Panc1 (cell line): ENCODE measurements at regions not wholly inside any gene's neighbourhood (a gene's known extent, or its start where the extent isn't known, plus 50 kb on each side); places are given as distances from the start of the nearest gene placed in this dataset.
A peak's percentile ranks its signal among the peaks of the same experiment; 100 is the strongest.

ENCODE experiments used
- ATAC-seq: fragments of 200-7000 bp; cut with Tn5 transposase; 2 replicates; pipeline ENCODE4 v1.9.1; 2020; ENCODE audit warnings: mild to moderate bottlenecking, moderate library complexity
- BruUV-seq: library from RNA; stranded (reverse); fragments of 400-500 nt; replicated peaks from 2 replicates; lab custom pipeline; 2021; lab: Mats Ljungman, UMichigan
- CTCF ChIA-PET: fragments of 300-600 bp; sonication (Branson Sonifier 250); formaldehyde crosslinking; loops from one replicate; lab custom pipeline; 2022; ENCODE audit warnings: antibody characterized with exemption; lab: Charles Lee
- POLR2A ChIA-PET: fragments of 300-600 bp; sonication (Branson Sonifier 250); formaldehyde crosslinking; loops from one replicate; lab custom pipeline; 2022; ENCODE audit warnings: antibody characterized with exemption; lab: Charles Lee
- DNase-seq: peaks from one replicate; pipeline ENCODE4 v3.0.0-alpha.2; 2010; ENCODE audit warnings: low read depth, low spot score
- H3K27ac ChIP-seq: 2 replicates; pipeline ENCODE4 v1.5.1; 2011; ENCODE audit warnings: mild to moderate bottlenecking, low read length, inconsistent platforms
- H3K27me3 ChIP-seq: fragments of 200-500 bp; sonication (Bioruptor generic); 2 replicates; pipeline ENCODE4 v1.6.0; 2014; ENCODE audit warnings: low read length, inconsistent platforms; ENCODE audit not compliant: control insufficient read depth, insufficient read depth
- H3K36me3 ChIP-seq: fragments of 200-500 bp; sonication (Bioruptor generic); 2 replicates; pipeline ENCODE4 v1.5.1; 2014; ENCODE audit warnings: inconsistent platforms, mild to moderate bottlenecking, low read length, moderate library complexity; ENCODE audit not compliant: control insufficient read depth, insufficient read depth
- H3K4me1 ChIP-seq: 2 replicates; pipeline ENCODE4 v1.5.1; 2011; ENCODE audit warnings: inconsistent platforms, mild to moderate bottlenecking, low read length, moderate library complexity; ENCODE audit not compliant: control insufficient read depth, insufficient read depth
- H3K4me3 ChIP-seq, 2 experiments: 2 replicates each; pipeline ENCODE4 v1.5.1; 2011 to 2012; ENCODE audit warnings: low read depth in 2 of 2, low read length in 2 of 2, mild to moderate bottlenecking in 2 of 2, inconsistent platforms in 1 of 2, moderate library complexity in 1 of 2
- H3K9me3 ChIP-seq: fragments of 200-500 bp; sonication (Bioruptor generic); 2 replicates; pipeline ENCODE4 v1.5.1; 2014; ENCODE audit warnings: low read depth, mild to moderate bottlenecking, inconsistent platforms, low read length, moderate library complexity; ENCODE audit not compliant: control insufficient read depth, insufficient read depth
- POLR2AphosphoS5 ChIP-seq: IDR thresholded peaks from 2 replicates; pipeline ENCODE4 v1.6.1; 2012; ENCODE audit warnings: mild to moderate bottlenecking, low read depth, low read length, moderate library complexity
- SIN3A ChIP-seq: IDR thresholded peaks from 2 replicates; pipeline ENCODE4 v1.6.1; 2012; ENCODE audit warnings: low read depth, mild to moderate bottlenecking, low read length, moderate library complexity, borderline replicate concordance; ENCODE audit not compliant: insufficient read depth
- TCF7L2 ChIP-seq: IDR thresholded peaks from 2 replicates; pipeline ENCODE4 v1.6.1; 2011; ENCODE audit warnings: mild to moderate bottlenecking, low read depth, low read length, inconsistent platforms
- in situ Hi-C: cut with HindIII; loops from 2 replicates; pipeline ENCODE4 v1.10.0; 2016; ENCODE audit warnings: low sequenced_read_pairs, low pct_unique_long_range_greater_than_20kb
- intact Hi-C: fragments of 100-400 bp; cut with micrococcal nuclease; formaldehyde crosslinking; loops from one replicate; pipeline ENCODE4 v1.10.0; 2022; ENCODE audit not compliant: unreplicated experiment
- TF ChIP-seq, protein P1 (sequence below): fragments of 450-650 bp; IDR thresholded peaks from 2 replicates; pipeline ENCODE4 v1.5.1; 2017; ENCODE audit warnings: mild to moderate bottlenecking
- TF ChIP-seq, protein P2 (sequence below), 2 experiments: IDR thresholded peaks; 2 replicates each; pipeline ENCODE4 v1.6.1; 2011 to 2012; ENCODE audit warnings: low read depth in 2 of 2, control low read depth in 1 of 2, low read length in 1 of 2, mild to moderate bottlenecking in 1 of 2, moderate library complexity in 1 of 2; ENCODE audit not compliant: insufficient read depth in 1 of 2

DNA sequence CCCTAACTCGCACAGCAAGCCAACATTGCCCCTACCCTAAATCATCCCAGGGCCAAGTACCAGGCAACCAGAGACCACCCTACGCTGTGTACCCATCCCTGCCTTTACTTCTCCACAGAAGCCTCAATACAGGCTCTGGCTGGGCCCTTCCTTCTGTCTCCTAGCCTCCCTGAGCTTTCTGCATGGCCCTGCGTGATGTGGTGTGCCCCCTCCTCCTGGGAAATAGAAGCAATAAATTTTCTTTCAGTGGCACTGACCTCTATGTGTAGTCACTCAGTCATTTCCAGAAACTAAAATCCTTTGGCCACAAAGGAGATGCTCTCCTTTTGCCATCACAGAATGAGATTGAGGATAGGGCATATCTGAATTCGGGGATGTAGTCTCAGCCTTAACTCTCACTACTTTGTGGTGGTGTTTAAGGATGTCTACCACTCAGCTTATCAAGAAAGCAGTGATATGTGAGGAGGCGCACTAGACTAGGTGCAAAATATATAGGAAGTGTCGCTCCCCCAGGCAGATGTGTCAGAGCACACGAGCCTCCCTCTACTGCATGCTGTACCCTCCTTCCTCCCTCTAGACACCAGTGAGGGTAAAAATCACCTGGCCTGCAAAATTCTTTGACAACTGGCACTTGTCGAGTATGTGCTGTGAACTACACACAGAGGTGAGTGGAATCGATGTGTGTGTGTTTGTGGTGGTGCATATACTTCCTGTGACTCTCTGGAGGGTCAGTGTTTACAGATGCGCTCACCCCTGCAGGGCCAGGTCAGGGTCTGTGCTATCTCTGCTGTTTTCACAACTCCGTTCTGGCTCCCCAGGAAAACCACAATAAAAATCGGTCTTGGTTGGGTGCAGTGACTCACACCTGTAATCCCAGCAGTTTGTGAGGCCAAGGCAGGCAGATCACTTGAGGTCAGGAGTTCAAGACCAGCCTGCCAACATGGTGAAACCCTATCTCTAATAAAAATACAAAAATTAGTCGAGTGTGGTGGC is 825.9 kb upstream of the IGFBP3 start:
- ATAC-seq = peak; percentile 53; the same call in 1 of the 2 replicates
- no peak for DNase-seq
- CTCF ChIA-PET = interaction anchor here (0.6 kb wide), 1 partner anchor 1093 kb away, joined by 3 read pairs; no protein-coding TSS in a partner anchor

DNA sequence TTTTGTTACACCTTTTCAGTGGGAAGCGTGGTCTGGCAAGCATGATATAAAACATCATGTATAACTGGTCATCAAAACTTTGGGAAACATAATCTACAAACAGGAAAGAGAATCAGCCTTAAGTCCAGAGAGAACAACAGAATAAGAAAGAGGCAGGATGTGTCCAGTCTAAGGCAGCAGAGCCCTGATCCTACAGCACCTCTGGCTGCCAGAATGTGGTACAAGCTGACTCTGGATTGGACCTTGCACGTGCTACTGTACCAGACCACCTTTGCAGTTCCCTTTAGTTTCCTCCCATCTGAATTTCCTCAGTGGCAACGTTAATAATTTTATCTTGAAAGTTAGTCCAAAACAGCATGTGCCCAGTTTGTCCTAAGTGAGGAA is 824.6 kb upstream of the IGFBP3 start:
- BruUV-seq = no TSS peak
- intact Hi-C loops = no loop called here
- Histone ChIP-seq H3K36me3 (no peaks in the 10 kb centered on the region), H3K4me1 (no peaks in the 10 kb centered on the region), H3K9me3 (no peaks in the 10 kb centered on the region), H3K4me3 (no peak overlapping the region), H3K27me3 (no peaks in the 10 kb centered on the region), H3K27ac (no peak overlapping the region)
- POLR2A ChIA-PET = no interaction called here
- CTCF ChIA-PET = no interaction called here
- in situ Hi-C loops = no loop called here
- no peak for ATAC-seq
- TF ChIP-seq POLR2AphosphoS5 (no peak), SIN3A (no peak), TCF7L2 (no peak)
- TF ChIP-seq, protein P1, sequence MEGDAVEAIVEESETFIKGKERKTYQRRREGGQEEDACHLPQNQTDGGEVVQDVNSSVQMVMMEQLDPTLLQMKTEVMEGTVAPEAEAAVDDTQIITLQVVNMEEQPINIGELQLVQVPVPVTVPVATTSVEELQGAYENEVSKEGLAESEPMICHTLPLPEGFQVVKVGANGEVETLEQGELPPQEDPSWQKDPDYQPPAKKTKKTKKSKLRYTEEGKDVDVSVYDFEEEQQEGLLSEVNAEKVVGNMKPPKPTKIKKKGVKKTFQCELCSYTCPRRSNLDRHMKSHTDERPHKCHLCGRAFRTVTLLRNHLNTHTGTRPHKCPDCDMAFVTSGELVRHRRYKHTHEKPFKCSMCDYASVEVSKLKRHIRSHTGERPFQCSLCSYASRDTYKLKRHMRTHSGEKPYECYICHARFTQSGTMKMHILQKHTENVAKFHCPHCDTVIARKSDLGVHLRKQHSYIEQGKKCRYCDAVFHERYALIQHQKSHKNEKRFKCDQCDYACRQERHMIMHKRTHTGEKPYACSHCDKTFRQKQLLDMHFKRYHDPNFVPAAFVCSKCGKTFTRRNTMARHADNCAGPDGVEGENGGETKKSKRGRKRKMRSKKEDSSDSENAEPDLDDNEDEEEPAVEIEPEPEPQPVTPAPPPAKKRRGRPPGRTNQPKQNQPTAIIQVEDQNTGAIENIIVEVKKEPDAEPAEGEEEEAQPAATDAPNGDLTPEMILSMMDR = peak; percentile 29; the same call in 1 of the 2 replicates
- TF ChIP-seq, protein P2, sequence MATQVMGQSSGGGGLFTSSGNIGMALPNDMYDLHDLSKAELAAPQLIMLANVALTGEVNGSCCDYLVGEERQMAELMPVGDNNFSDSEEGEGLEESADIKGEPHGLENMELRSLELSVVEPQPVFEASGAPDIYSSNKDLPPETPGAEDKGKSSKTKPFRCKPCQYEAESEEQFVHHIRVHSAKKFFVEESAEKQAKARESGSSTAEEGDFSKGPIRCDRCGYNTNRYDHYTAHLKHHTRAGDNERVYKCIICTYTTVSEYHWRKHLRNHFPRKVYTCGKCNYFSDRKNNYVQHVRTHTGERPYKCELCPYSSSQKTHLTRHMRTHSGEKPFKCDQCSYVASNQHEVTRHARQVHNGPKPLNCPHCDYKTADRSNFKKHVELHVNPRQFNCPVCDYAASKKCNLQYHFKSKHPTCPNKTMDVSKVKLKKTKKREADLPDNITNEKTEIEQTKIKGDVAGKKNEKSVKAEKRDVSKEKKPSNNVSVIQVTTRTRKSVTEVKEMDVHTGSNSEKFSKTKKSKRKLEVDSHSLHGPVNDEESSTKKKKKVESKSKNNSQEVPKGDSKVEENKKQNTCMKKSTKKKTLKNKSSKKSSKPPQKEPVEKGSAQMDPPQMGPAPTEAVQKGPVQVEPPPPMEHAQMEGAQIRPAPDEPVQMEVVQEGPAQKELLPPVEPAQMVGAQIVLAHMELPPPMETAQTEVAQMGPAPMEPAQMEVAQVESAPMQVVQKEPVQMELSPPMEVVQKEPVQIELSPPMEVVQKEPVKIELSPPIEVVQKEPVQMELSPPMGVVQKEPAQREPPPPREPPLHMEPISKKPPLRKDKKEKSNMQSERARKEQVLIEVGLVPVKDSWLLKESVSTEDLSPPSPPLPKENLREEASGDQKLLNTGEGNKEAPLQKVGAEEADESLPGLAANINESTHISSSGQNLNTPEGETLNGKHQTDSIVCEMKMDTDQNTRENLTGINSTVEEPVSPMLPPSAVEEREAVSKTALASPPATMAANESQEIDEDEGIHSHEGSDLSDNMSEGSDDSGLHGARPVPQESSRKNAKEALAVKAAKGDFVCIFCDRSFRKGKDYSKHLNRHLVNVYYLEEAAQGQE (IDR thresholded peaks at IDR 0.05; ENCODE audit: insufficient read depth in 1 of 2, low read depth in 2 of 2, low read length in 1 of 2) = no peak
- no peak for DNase-seq

More for the DNA sequence above, 825.9 kb upstream of the IGFBP3 start:
- in situ Hi-C loops = no loop called here
- intact Hi-C loops = no loop called here
- Histone ChIP-seq H3K9me3 (no peaks in the 10 kb centered on the region), H3K27ac (no peak overlapping the region), H3K4me1 (no peaks in the 10 kb centered on the region), H3K4me3 (no peak overlapping the region), H3K27me3 (no peaks in the 10 kb centered on the region), H3K36me3 (no peaks in the 10 kb centered on the region)
- TF ChIP-seq, protein P1 = no peak
- TF ChIP-seq SIN3A (no peak), TCF7L2 (peak; percentile 36; the same call in 1 of the 2 replicates)
- POLR2A ChIA-PET = no interaction called here
- BruUV-seq = no TSS peak
